ENCODE measurements at regions not wholly inside any gene's neighbourhood (a gene's known extent, or its start where the extent isn't known, plus 50 kb on each side); places are given as distances from the start of the nearest gene placed in this dataset.
"Not testable (repeated sequence)": the region's sequence is repeated elsewhere in the genome, so short reads cannot be mapped to it uniquely, and the experiment has no call there.

- DNase-seq = no peak
These were observed 336.7 kb downstream of the GJA1 start for GRCh38 chr6:121771937-121772720.

- DNase-seq = no peak
These were observed 340.6 kb downstream of the GJA1 start for GRCh38 chr6:121776054-121776453.

GRCh38 chr6:121780325-121781321 is 345.2 kb downstream of the GJA1 start:
- peak; percentile 96 for DNase-seq

- peak; percentile 84 for DNase-seq
These were observed 356.2 kb downstream of the GJA1 start for GRCh38 chr6:121791396-121792315.

- DNase-seq = peak; percentile 97
These were observed 359.2 kb downstream of the GJA1 start for GRCh38 chr6:121794630-121795029.

GRCh38 chr6:121797598-121797997 is 362.2 kb downstream of the GJA1 start:
- not testable (repeated sequence) for DNase-seq

GRCh38 chr6:121798126-121798525 is 362.7 kb downstream of the GJA1 start:
- DNase-seq = not testable (repeated sequence)

GRCh38 chr6:121799574-121799973 is 364.1 kb downstream of the GJA1 start:
- DNase-seq = no peak

GRCh38 chr6:121800047-121800446 is 364.6 kb downstream of the GJA1 start:
- peak; percentile 42 for DNase-seq

GRCh38 chr6:121806116-121806515 is 370.7 kb downstream of the GJA1 start:
- DNase-seq = no peak

GRCh38 chr6:121809211-121809610 is 373.8 kb downstream of the GJA1 start:
- DNase-seq = no peak

GRCh38 chr6:121810158-121811032 is 374.9 kb downstream of the GJA1 start:
- DNase-seq = no peak

- no peak for DNase-seq
These were observed 375.7 kb downstream of the GJA1 start for GRCh38 chr6:121811106-121811505.

GRCh38 chr6:121816361-121816760 is 380.9 kb downstream of the GJA1 start:
- no peak for DNase-seq

GRCh38 chr6:121816906-121817540 is 381.6 kb downstream of the GJA1 start:
- no peak for DNase-seq

GRCh38 chr6:121823437-121823851 is 388.0 kb downstream of the GJA1 start:
- peak; percentile 95 for DNase-seq

- peak; percentile 92 for DNase-seq
These were observed 390.8 kb downstream of the GJA1 start for GRCh38 chr6:121826156-121826810.

- no peak for DNase-seq
These were observed 392.9 kb downstream of the GJA1 start for GRCh38 chr6:121828146-121828886.

GRCh38 chr6:121830736-121831135 is 395.3 kb downstream of the GJA1 start:
- peak; percentile 51 for DNase-seq

- DNase-seq = peak; percentile 60
These were observed 400.2 kb downstream of the GJA1 start for GRCh38 chr6:121835662-121836061.
